ENCODE measurements at regions not wholly inside any gene's neighbourhood (a gene's known extent, or its start where the extent isn't known, plus 50 kb on each side); places are given as distances from the start of the nearest gene placed in this dataset.
A peak's percentile ranks its signal among the peaks of the same experiment; 100 is the strongest.
"Not testable (repeated sequence)": the region's sequence is repeated elsewhere in the genome, so short reads cannot be mapped to it uniquely, and the experiment has no call there.

GRCh38 chr2:212797484-212798205 lies 259.0 kb upstream of the ERBB4 start:
- DNase-seq (ENCODE audit: low spot score) = no peak
- H3K27ac ChIP-seq = no peak overlapping the region
- H3K9me3 ChIP-seq = no peaks in the 10 kb centered on the region
- no peak overlapping the region for H3K4me3 ChIP-seq
- no peaks in the 10 kb centered on the region for H3K4me1 ChIP-seq
- H3K36me3 ChIP-seq = no peaks in the 10 kb centered on the region
- H3K27me3 ChIP-seq = no peaks in the 10 kb centered on the region
- TF ChIP-seq CTCF (IDR thresholded peaks at IDR 0.05) = no peak

- no peaks in the 10 kb centered on the region for H3K4me1 ChIP-seq
- no peak for DNase-seq (ENCODE audit: low spot score)
- no peaks in the 10 kb centered on the region for H3K9me3 ChIP-seq
- H3K27ac ChIP-seq = no peak overlapping the region
- H3K36me3 ChIP-seq = no peaks in the 10 kb centered on the region
- no peak for TF ChIP-seq CTCF (IDR thresholded peaks at IDR 0.05)
- H3K4me3 ChIP-seq = no peak overlapping the region
- no peaks in the 10 kb centered on the region for H3K27me3 ChIP-seq
These were observed 255.9 kb upstream of the ERBB4 start for GRCh38 chr2:212794471-212794870.

GRCh38 chr2:212791569-212791968 lies 253.0 kb upstream of the ERBB4 start:
- Histone ChIP-seq H3K27ac (no peak overlapping the region), H3K4me3 (no peak overlapping the region), H3K9me3 (no peaks in the 10 kb centered on the region), H3K36me3 (no peaks in the 10 kb centered on the region), H3K4me1 (no peaks in the 10 kb centered on the region), H3K27me3 (no peaks in the 10 kb centered on the region)
- TF ChIP-seq CTCF (IDR thresholded peaks at IDR 0.05) = no peak
- no peak for DNase-seq (ENCODE audit: low spot score)

GRCh38 chr2:212786088-212786487 lies 247.5 kb upstream of the ERBB4 start:
- not testable (repeated sequence) for DNase-seq (ENCODE audit: low spot score); H3K36me3 ChIP-seq; H3K4me3 ChIP-seq

GRCh38 chr2:212777020-212777491 lies 238.5 kb upstream of the ERBB4 start:
- Histone ChIP-seq H3K4me1 (peaks cover 0 to 4% of the 10 kb centered on the region in 2 donors), H3K4me3 (no peak overlapping the region), H3K27ac (no peak overlapping the region), H3K9me3 (no peaks in the 10 kb centered on the region), H3K27me3 (no peaks in the 10 kb centered on the region), H3K36me3 (no peaks in the 10 kb centered on the region)
- peak; percentile 49 to 76 for TF ChIP-seq CTCF (IDR thresholded peaks at IDR 0.05)
- DNase-seq (ENCODE audit: low spot score) = no peak

More at GRCh38 chr2:212786088-212786487, 247.5 kb upstream of the ERBB4 start:
- H3K9me3 ChIP-seq = peaks cover 0 to 18% of the 10 kb centered on the region in 2 donors
- H3K4me1 ChIP-seq, H3K27me3 ChIP-seq, H3K27ac ChIP-seq: not testable (repeated sequence)

GRCh38 chr2:212773808-212774339 lies 235.3 kb upstream of the ERBB4 start:
- H3K27ac ChIP-seq = no peak overlapping the region
- no peaks in the 10 kb centered on the region for H3K9me3 ChIP-seq
- H3K36me3 ChIP-seq = no peaks in the 10 kb centered on the region
- peaks cover 0 to 4% of the 10 kb centered on the region in 2 donors for H3K4me1 ChIP-seq
- H3K27me3 ChIP-seq = no peaks in the 10 kb centered on the region
- no peak for TF ChIP-seq CTCF (IDR thresholded peaks at IDR 0.05)
- DNase-seq (ENCODE audit: low spot score) = no peak
- H3K4me3 ChIP-seq = no peak overlapping the region

Measured in right atrium auricular region (tissue), 2 donors.